Calu3 (cell line): ENCODE measurements at regions not wholly inside any gene's neighbourhood (a gene's known extent, or its start where the extent isn't known, plus 50 kb on each side); places are given as distances from the start of the nearest gene placed in this dataset.

ENCODE experiments used
- BruUV-seq: library from RNA; stranded (reverse); fragments of 400-500 nt; replicated peaks from 2 replicates; lab custom pipeline; 2021; lab: Mats Ljungman, UMichigan
- CTCF ChIA-PET: fragments of 300-600 bp; sonication (Branson Sonifier 250); formaldehyde crosslinking; loops from one replicate; lab custom pipeline; 2022; ENCODE audit warnings: antibody characterized with exemption; lab: Charles Lee
- DNase-seq: peaks from one replicate; pipeline ENCODE4 v3.0.0; 2022
- H3K27ac Mint-ChIP-seq: one replicate; pipeline ENCODE4 v1.8.0; 2022; ENCODE audit warnings: mixed read lengths; ENCODE audit not compliant: unreplicated experiment
- H3K27me3 Mint-ChIP-seq: one replicate; pipeline ENCODE4 v1.8.0; 2022; ENCODE audit warnings: mixed read lengths; ENCODE audit not compliant: unreplicated experiment
- H3K36me3 Mint-ChIP-seq: one replicate; pipeline ENCODE4 v1.8.0; 2022; ENCODE audit warnings: mild to moderate bottlenecking, moderate library complexity, mixed read lengths; ENCODE audit not compliant: insufficient read depth, unreplicated experiment
- H3K4me1 Mint-ChIP-seq: one replicate; pipeline ENCODE4 v1.8.0; 2022; ENCODE audit warnings: mild to moderate bottlenecking, low read depth, mixed read lengths; ENCODE audit not compliant: unreplicated experiment
- H3K4me3 Mint-ChIP-seq: one replicate; pipeline ENCODE4 v1.8.0; 2022; ENCODE audit warnings: mild to moderate bottlenecking, low read depth, moderate library complexity, mixed read lengths; ENCODE audit not compliant: unreplicated experiment
- H3K9me3 Mint-ChIP-seq: one replicate; pipeline ENCODE4 v1.8.0; 2022; ENCODE audit warnings: low read depth, mixed read lengths; ENCODE audit not compliant: unreplicated experiment
- intact Hi-C: fragments of 100-400 bp; cut with micrococcal nuclease; formaldehyde crosslinking; loops from one replicate; pipeline ENCODE4 v1.10.0; 2022; ENCODE audit not compliant: unreplicated experiment
- TF ChIP-seq, protein P1 (sequence below): fragments of 200-600 bp; IDR thresholded peaks from one replicate; pipeline ENCODE4 v1.8.0; 2022; ENCODE audit warnings: antibody characterized with exemption; ENCODE audit not compliant: unreplicated experiment

GRCh38 chr1:209427811-209428210 is 155.7 kb upstream of the CAMK1G start:
- intact Hi-C loops = no loop called here

DNA sequence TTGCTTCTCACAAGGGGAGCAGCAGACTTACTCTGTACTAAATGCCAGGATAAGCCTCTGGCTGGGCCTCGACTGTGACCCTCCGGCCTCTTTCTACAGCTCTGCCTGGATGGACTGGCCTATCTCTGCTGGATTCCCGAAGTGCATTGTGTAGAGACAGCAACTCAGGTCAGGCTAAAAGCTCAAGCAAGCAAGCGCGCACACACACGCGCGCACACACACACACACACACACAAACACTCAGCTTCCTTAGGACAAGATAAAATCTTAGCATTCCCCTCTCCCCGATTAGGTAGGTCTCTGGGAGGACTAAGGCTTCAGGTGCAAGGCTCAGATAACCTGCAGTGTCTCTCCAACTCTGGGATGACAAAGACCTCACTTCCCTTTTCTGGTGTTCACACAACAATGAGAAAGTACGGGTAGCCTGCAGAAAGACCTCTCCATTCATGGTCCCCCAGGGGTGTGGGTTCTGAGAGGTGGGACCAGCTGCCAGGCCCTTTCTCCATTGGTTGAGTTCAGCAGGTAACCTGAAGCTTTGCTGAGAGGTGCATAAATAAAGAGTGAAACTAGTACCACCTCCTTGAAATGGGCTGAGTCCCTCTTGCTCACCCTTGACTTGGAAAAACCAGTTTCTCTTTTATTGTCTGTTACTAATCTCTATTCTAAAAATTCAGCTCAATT is 155.1 kb upstream of the CAMK1G start:
- no peak overlapping the region for H3K27ac Mint-ChIP-seq
- H3K4me1 Mint-ChIP-seq = peaks cover 17% of the 10 kb centered on the region
- H3K9me3 Mint-ChIP-seq = no peaks in the 10 kb centered on the region
- BruUV-seq = no TSS peak
- intact Hi-C loops = no loop called here
- no peak for DNase-seq
- no peak overlapping the region for H3K4me3 Mint-ChIP-seq
- H3K36me3 Mint-ChIP-seq = no peaks in the 10 kb centered on the region
- CTCF ChIA-PET = interaction anchor here (0.6 to 0.7 kb wide), 3 partner anchors 42 to 932 kb away, joined by 3 to 5 read pairs (median 3); no protein-coding TSS in a partner anchor
- no peaks in the 10 kb centered on the region for H3K27me3 Mint-ChIP-seq
- TF ChIP-seq, protein P1, sequence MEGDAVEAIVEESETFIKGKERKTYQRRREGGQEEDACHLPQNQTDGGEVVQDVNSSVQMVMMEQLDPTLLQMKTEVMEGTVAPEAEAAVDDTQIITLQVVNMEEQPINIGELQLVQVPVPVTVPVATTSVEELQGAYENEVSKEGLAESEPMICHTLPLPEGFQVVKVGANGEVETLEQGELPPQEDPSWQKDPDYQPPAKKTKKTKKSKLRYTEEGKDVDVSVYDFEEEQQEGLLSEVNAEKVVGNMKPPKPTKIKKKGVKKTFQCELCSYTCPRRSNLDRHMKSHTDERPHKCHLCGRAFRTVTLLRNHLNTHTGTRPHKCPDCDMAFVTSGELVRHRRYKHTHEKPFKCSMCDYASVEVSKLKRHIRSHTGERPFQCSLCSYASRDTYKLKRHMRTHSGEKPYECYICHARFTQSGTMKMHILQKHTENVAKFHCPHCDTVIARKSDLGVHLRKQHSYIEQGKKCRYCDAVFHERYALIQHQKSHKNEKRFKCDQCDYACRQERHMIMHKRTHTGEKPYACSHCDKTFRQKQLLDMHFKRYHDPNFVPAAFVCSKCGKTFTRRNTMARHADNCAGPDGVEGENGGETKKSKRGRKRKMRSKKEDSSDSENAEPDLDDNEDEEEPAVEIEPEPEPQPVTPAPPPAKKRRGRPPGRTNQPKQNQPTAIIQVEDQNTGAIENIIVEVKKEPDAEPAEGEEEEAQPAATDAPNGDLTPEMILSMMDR = no peak

More at GRCh38 chr1:209427811-209428210, 155.7 kb upstream of the CAMK1G start:
- TF ChIP-seq, protein P1 = no peak
- no peaks in the 10 kb centered on the region for H3K36me3 Mint-ChIP-seq
- no peak overlapping the region for H3K4me3 Mint-ChIP-seq
- H3K9me3 Mint-ChIP-seq = no peaks in the 10 kb centered on the region
- CTCF ChIA-PET = no interaction called here
- no peak overlapping the region for H3K27ac Mint-ChIP-seq
- H3K27me3 Mint-ChIP-seq = no peaks in the 10 kb centered on the region
- BruUV-seq = no TSS peak
- peaks cover 12% of the 10 kb centered on the region for H3K4me1 Mint-ChIP-seq
- no peak for DNase-seq

GRCh38 chr1:209429611-209430010 is 153.9 kb upstream of the CAMK1G start:
- H3K4me1 Mint-ChIP-seq = peaks cover 20% of the 10 kb centered on the region
- no peaks in the 10 kb centered on the region for H3K9me3 Mint-ChIP-seq
- H3K36me3 Mint-ChIP-seq = no peaks in the 10 kb centered on the region
- no TSS peak for BruUV-seq
- DNase-seq = no peak
- H3K27ac Mint-ChIP-seq = no peak overlapping the region
- intact Hi-C loops = no loop called here
- CTCF ChIA-PET = no interaction called here
- no peaks in the 10 kb centered on the region for H3K27me3 Mint-ChIP-seq
- no peak overlapping the region for H3K4me3 Mint-ChIP-seq
- TF ChIP-seq, protein P1 = no peak

GRCh38 chr1:209430107-209430506 is 153.4 kb upstream of the CAMK1G start:
- intact Hi-C loops = no loop called here
- Mint-ChIP-seq H3K27ac (no peak overlapping the region), H3K4me1 (peaks cover 25% of the 10 kb centered on the region), H3K36me3 (no peaks in the 10 kb centered on the region), H3K27me3 (no peaks in the 10 kb centered on the region), H3K4me3 (no peak overlapping the region), H3K9me3 (no peaks in the 10 kb centered on the region)
- no TSS peak for BruUV-seq
- no peak for DNase-seq
- CTCF ChIA-PET = no interaction called here
- TF ChIP-seq, protein P1 = no peak
